Breast epithelium (tissue), 4 donors: ENCODE measurements at regions not wholly inside any gene's neighbourhood (a gene's known extent, or its start where the extent isn't known, plus 50 kb on each side); places are given as distances from the start of the nearest gene placed in this dataset.

Experiments
- DNase-seq, 2 donors: peaks; one replicate each; pipeline ENCODE4 v3.0.0-alpha.2; 2019; ENCODE audit warnings: low spot score in 2 of 2
- H3K27ac ChIP-seq, 2 donors: fragments of 200-600 bp; sonication (generic) in 1 of 2; one replicate each; pipeline ENCODE4 v1.5.1; 2016 to 2019; ENCODE audit warnings: mild to moderate bottlenecking in 1 of 2
- H3K27me3 ChIP-seq, 2 donors: fragments of 200-600 bp; sonication (generic) in 1 of 2; one replicate each; pipeline versions ENCODE4 v1.5.1 to v1.6.0; 2017 to 2019; ENCODE audit warnings: control low read depth in 1 of 2, mild to moderate bottlenecking in 1 of 2
- H3K36me3 ChIP-seq: fragments of 200-600 bp; one replicate; pipeline ENCODE4 v1.5.1; 2019
- H3K4me1 ChIP-seq, 2 donors: fragments of 200-600 bp; sonication (generic); one replicate each; pipeline ENCODE4 v1.5.1; 2016 to 2019; ENCODE audit warnings: control low read depth in 1 of 2
- H3K4me3 ChIP-seq, 3 donors: fragments of 200-600 bp; sonication (generic); 1 replicate in 2 of 3; 2 replicates in 1 of 3; pipeline ENCODE4 v1.5.1; 2016 to 2019; ENCODE audit warnings: mild to moderate bottlenecking in 3 of 3, moderate library complexity in 2 of 3
- H3K9me3 ChIP-seq, 2 donors: fragments of 200-600 bp; sonication (generic) in 1 of 2; one replicate each; pipeline ENCODE4 v1.5.1; 2016 to 2019; ENCODE audit warnings: control low read depth in 1 of 2
- CTCF ChIP-seq, 3 donors: fragments of 450-650 bp; IDR thresholded peaks; one replicate each; pipeline ENCODE4 v1.5.1; 2016 to 2017; ENCODE audit warnings: antibody characterized with exemption in 3 of 3, mild to moderate bottlenecking in 3 of 3, moderate library complexity in 3 of 3
- POLR2A ChIP-seq: fragments of 450-650 bp; IDR thresholded peaks from one replicate; pipeline ENCODE4 v1.6.1; 2016; ENCODE audit warnings: antibody characterized with exemption, mild to moderate bottlenecking, moderate library complexity
- POLR2AphosphoS5 ChIP-seq, 3 donors: sonication (generic); formaldehyde crosslinking; IDR thresholded peaks; one replicate each; pipeline ENCODE4 v1.6.1; 2017; ENCODE audit warnings: antibody characterized with exemption in 3 of 3
- intact Hi-C: fragments of 100-400 bp; cut with DNase I; formaldehyde crosslinking; loops from one replicate; pipeline ENCODE4 v1.15.1; 2023; ENCODE audit warnings: low total_unique reads

GRCh38 chr4:141919649-141920048, 283.3 kb downstream of the IL15 start:
- intact Hi-C loops: no loop called here
- DNase-seq: no peak

GRCh38 chr4:141921293-141921692, 284.9 kb downstream of the IL15 start:
- Histone ChIP-seq H3K36me3 (no peaks in the 10 kb centered on the region), H3K27me3 (no peaks in the 10 kb centered on the region), H3K27ac (no peak overlapping the region), H3K9me3 (no peaks in the 10 kb centered on the region), H3K4me3 (no peak overlapping the region), H3K4me1 (no peaks in the 10 kb centered on the region)
- DNase-seq: no peak
- TF ChIP-seq POLR2A: no peak
- no peak for TF ChIP-seq POLR2AphosphoS5 (IDR thresholded peaks at IDR 0.05)
- intact Hi-C loops: no loop called here

More at GRCh38 chr4:141919649-141920048, 283.3 kb downstream of the IL15 start:
- TF ChIP-seq POLR2A (no peak), POLR2AphosphoS5 (IDR thresholded peaks at IDR 0.05) (no peak), CTCF (IDR thresholded peaks at IDR 0.05) (no peak)
- Histone ChIP-seq H3K4me1 (no peaks in the 10 kb centered on the region), H3K36me3 (no peaks in the 10 kb centered on the region), H3K9me3 (no peaks in the 10 kb centered on the region), H3K27ac (no peak overlapping the region), H3K27me3 (no peaks in the 10 kb centered on the region), H3K4me3 (no peak overlapping the region)

- intact Hi-C loops: no loop called here
- TF ChIP-seq POLR2A (no peak), CTCF (IDR thresholded peaks at IDR 0.05) (no peak), POLR2AphosphoS5 (IDR thresholded peaks at IDR 0.05) (no peak)
- Histone ChIP-seq H3K4me3 (no peak overlapping the region), H3K9me3 (no peaks in the 10 kb centered on the region), H3K4me1 (no peaks in the 10 kb centered on the region), H3K36me3 (no peaks in the 10 kb centered on the region), H3K27ac (no peak overlapping the region), H3K27me3 (no peaks in the 10 kb centered on the region)
- no peak for DNase-seq
Measured at GRCh38 chr4:141922236-141922635, 285.9 kb downstream of the IL15 start.

GRCh38 chr4:141926406-141926805, 290.0 kb downstream of the IL15 start:
- DNase-seq: no peak
- Histone ChIP-seq H3K4me3 (no peak overlapping the region), H3K36me3 (no peaks in the 10 kb centered on the region), H3K4me1 (no peaks in the 10 kb centered on the region), H3K9me3 (no peaks in the 10 kb centered on the region), H3K27me3 (no peaks in the 10 kb centered on the region), H3K27ac (no peak overlapping the region)
- intact Hi-C loops: no loop called here
- no peak for TF ChIP-seq CTCF (IDR thresholded peaks at IDR 0.05)
- no peak for TF ChIP-seq POLR2AphosphoS5 (IDR thresholded peaks at IDR 0.05)
- TF ChIP-seq POLR2A: no peak

GRCh38 chr4:141932490-141932889, 296.1 kb downstream of the IL15 start:
- TF ChIP-seq POLR2A (no peak), CTCF (IDR thresholded peaks at IDR 0.05) (no peak), POLR2AphosphoS5 (IDR thresholded peaks at IDR 0.05) (no peak)
- no peaks in the 10 kb centered on the region for H3K36me3 ChIP-seq
- H3K27me3 ChIP-seq: no peaks in the 10 kb centered on the region
- no peaks in the 10 kb centered on the region for H3K4me1 ChIP-seq
- H3K9me3 ChIP-seq: peaks cover 0 to 7% of the 10 kb centered on the region in 2 donors
- DNase-seq: no peak
- no peak overlapping the region for H3K27ac ChIP-seq
- intact Hi-C loops: no loop called here
- no peak overlapping the region for H3K4me3 ChIP-seq

- Histone ChIP-seq H3K27me3 (no peaks in the 10 kb centered on the region), H3K4me3 (no peak overlapping the region), H3K9me3 (peaks cover 6 to 17% of the 10 kb centered on the region in 2 donors), H3K27ac (no peak overlapping the region), H3K4me1 (no peaks in the 10 kb centered on the region), H3K36me3 (no peaks in the 10 kb centered on the region)
- intact Hi-C loops: no loop called here
- TF ChIP-seq POLR2A: no peak
- no peak for TF ChIP-seq CTCF (IDR thresholded peaks at IDR 0.05)
- TF ChIP-seq POLR2AphosphoS5 (IDR thresholded peaks at IDR 0.05): no peak
- no peak for DNase-seq
Measured at GRCh38 chr4:141933978-141934377, 297.6 kb downstream of the IL15 start.
